ENCODE measurements at regions not wholly inside any gene's neighbourhood (a gene's known extent, or its start where the extent isn't known, plus 50 kb on each side); places are given as distances from the start of the nearest gene placed in this dataset.

- no peaks in the 10 kb centered on the region for H3K27me3 ChIP-seq
- no peak overlapping the region for H3K4me3 ChIP-seq
- DNase-seq, result no peak
- no peaks in the 10 kb centered on the region for H3K9me3 ChIP-seq
- H3K36me3 ChIP-seq, result no peaks in the 10 kb centered on the region
Observed at GRCh38 chr20:59376109-59376841, 75.9 kb downstream of the EDN3 start.

- Histone ChIP-seq H3K36me3 (no peaks in the 10 kb centered on the region), H3K9me3 (no peaks in the 10 kb centered on the region), H3K27me3 (no peaks in the 10 kb centered on the region), H3K4me3 (no peak overlapping the region)
- no peak for DNase-seq
Observed at GRCh38 chr20:59376998-59377397, 76.6 kb downstream of the EDN3 start.

- H3K27me3 ChIP-seq, result no peaks in the 10 kb centered on the region
- no peaks in the 10 kb centered on the region for H3K9me3 ChIP-seq
- no peak for DNase-seq
- H3K4me3 ChIP-seq, result no peak overlapping the region
- no peaks in the 10 kb centered on the region for H3K36me3 ChIP-seq
Observed at GRCh38 chr20:59377842-59378241, 77.4 kb downstream of the EDN3 start.

- Histone ChIP-seq H3K36me3 (no peaks in the 10 kb centered on the region), H3K9me3 (no peaks in the 10 kb centered on the region), H3K4me3 (no peak overlapping the region), H3K27me3 (no peaks in the 10 kb centered on the region)
- no peak for DNase-seq
Observed at GRCh38 chr20:59378396-59378795, 78.0 kb downstream of the EDN3 start.

GRCh38 chr20:59378966-59379365, 78.6 kb downstream of the EDN3 start:
- Histone ChIP-seq H3K4me3 (no peak overlapping the region), H3K36me3 (no peaks in the 10 kb centered on the region), H3K27me3 (no peaks in the 10 kb centered on the region), H3K9me3 (no peaks in the 10 kb centered on the region)
- no peak for DNase-seq

GRCh38 chr20:59381689-59382088, 81.3 kb downstream of the EDN3 start:
- no peak for DNase-seq
- Histone ChIP-seq H3K4me3 (no peak overlapping the region), H3K36me3 (no peaks in the 10 kb centered on the region), H3K9me3 (no peaks in the 10 kb centered on the region), H3K27me3 (no peaks in the 10 kb centered on the region)

- Histone ChIP-seq H3K4me3 (no peak overlapping the region), H3K9me3 (no peaks in the 10 kb centered on the region), H3K36me3 (no peaks in the 10 kb centered on the region), H3K27me3 (no peaks in the 10 kb centered on the region)
- DNase-seq, result no peak
Observed at GRCh38 chr20:59382157-59382725, 81.8 kb downstream of the EDN3 start.

GRCh38 chr20:59382907-59383306, 82.5 kb downstream of the EDN3 start:
- H3K27me3 ChIP-seq, result no peaks in the 10 kb centered on the region
- no peaks in the 10 kb centered on the region for H3K36me3 ChIP-seq
- no peak for DNase-seq
- H3K4me3 ChIP-seq, result no peak overlapping the region
- no peaks in the 10 kb centered on the region for H3K9me3 ChIP-seq

GRCh38 chr20:59385038-59385437, 84.6 kb downstream of the EDN3 start:
- H3K9me3 ChIP-seq, result no peaks in the 10 kb centered on the region

GRCh38 chr20:59385480-59385879, 85.1 kb downstream of the EDN3 start:
- H3K36me3 ChIP-seq, result no peaks in the 10 kb centered on the region
- no peaks in the 10 kb centered on the region for H3K9me3 ChIP-seq
- H3K4me3 ChIP-seq, result no peak overlapping the region
- no peaks in the 10 kb centered on the region for H3K27me3 ChIP-seq
- DNase-seq, result no peak

More at GRCh38 chr20:59385038-59385437, 84.6 kb downstream of the EDN3 start:
- no peaks in the 10 kb centered on the region for H3K36me3 ChIP-seq
- no peaks in the 10 kb centered on the region for H3K27me3 ChIP-seq
- H3K4me3 ChIP-seq, result no peak overlapping the region
- DNase-seq, result no peak

GRCh38 chr20:59386809-59387208, 86.4 kb downstream of the EDN3 start:
- Histone ChIP-seq H3K9me3 (no peaks in the 10 kb centered on the region), H3K27me3 (no peaks in the 10 kb centered on the region), H3K36me3 (no peaks in the 10 kb centered on the region), H3K4me3 (no peak overlapping the region)
- peak; percentile 17 for DNase-seq

- DNase-seq, result no peak
- H3K27me3 ChIP-seq, result no peaks in the 10 kb centered on the region
- no peak overlapping the region for H3K4me3 ChIP-seq
- no peaks in the 10 kb centered on the region for H3K9me3 ChIP-seq
- no peaks in the 10 kb centered on the region for H3K36me3 ChIP-seq
Observed at GRCh38 chr20:59387891-59388290, 87.5 kb downstream of the EDN3 start.

GRCh38 chr20:59388402-59388801, 88.0 kb downstream of the EDN3 start:
- DNase-seq, result no peak
- no peaks in the 10 kb centered on the region for H3K36me3 ChIP-seq
- H3K4me3 ChIP-seq, result no peak overlapping the region
- no peaks in the 10 kb centered on the region for H3K27me3 ChIP-seq
- no peaks in the 10 kb centered on the region for H3K9me3 ChIP-seq

GRCh38 chr20:59390437-59390836, 90.0 kb downstream of the EDN3 start:
- no peaks in the 10 kb centered on the region for H3K27me3 ChIP-seq
- no peaks in the 10 kb centered on the region for H3K9me3 ChIP-seq
- DNase-seq, result no peak

GRCh38 chr20:59391975-59392374, 91.6 kb downstream of the EDN3 start:
- DNase-seq, result no peak
- no peak overlapping the region for H3K4me3 ChIP-seq
- H3K27me3 ChIP-seq, result no peaks in the 10 kb centered on the region
- no peaks in the 10 kb centered on the region for H3K36me3 ChIP-seq
- no peaks in the 10 kb centered on the region for H3K9me3 ChIP-seq

More at GRCh38 chr20:59390437-59390836, 90.0 kb downstream of the EDN3 start:
- Histone ChIP-seq H3K36me3 (no peaks in the 10 kb centered on the region), H3K4me3 (no peak overlapping the region)

GRCh38 chr20:59392736-59393135, 92.3 kb downstream of the EDN3 start:
- Histone ChIP-seq H3K9me3 (no peaks in the 10 kb centered on the region), H3K27me3 (no peaks in the 10 kb centered on the region), H3K36me3 (no peaks in the 10 kb centered on the region), H3K4me3 (no peak overlapping the region)
- no peak for DNase-seq

- Histone ChIP-seq H3K27me3 (no peaks in the 10 kb centered on the region), H3K4me3 (no peak overlapping the region), H3K9me3 (no peaks in the 10 kb centered on the region), H3K36me3 (no peaks in the 10 kb centered on the region)
- DNase-seq, result no peak
Observed at GRCh38 chr20:59393142-59393541, 92.7 kb downstream of the EDN3 start.

- no peaks in the 10 kb centered on the region for H3K9me3 ChIP-seq
- H3K27me3 ChIP-seq, result no peaks in the 10 kb centered on the region
- no peaks in the 10 kb centered on the region for H3K36me3 ChIP-seq
- H3K4me3 ChIP-seq, result no peak overlapping the region
- no peak for DNase-seq
Observed at GRCh38 chr20:59395729-59396128, 95.3 kb downstream of the EDN3 start.

Data from MG63 (cell line).